GM12878 (cell line): ENCODE measurements at regions not wholly inside any gene's neighbourhood (a gene's known extent, or its start where the extent isn't known, plus 50 kb on each side); places are given as distances from the start of the nearest gene placed in this dataset.

ENCODE experiments used
- ATAC-seq: fragments of 200-7000 bp; cut with Tn5 transposase; 3 replicates; pipeline ENCODE4 v1.9.1; 2020; ENCODE audit warnings: mild to moderate bottlenecking, moderate library complexity
- BruUV-seq: library from RNA; stranded (reverse); fragments of 400-500 nt; replicated peaks from 2 replicates; lab custom pipeline; 2021; lab: Mats Ljungman, UMichigan
- CTCF ChIA-PET: fragments of 300-600 bp; sonication (Branson Sonifier 250); formaldehyde crosslinking; extraction: SDS; loops from one replicate; lab custom pipeline; 2021; ENCODE audit warnings: inconsistent platforms; lab: Yijun Ruan, JAX
- POLR2A ChIA-PET: fragments of 350-600 bp; formaldehyde crosslinking; extraction: SDS; loops from one replicate; lab custom pipeline; 2021; ENCODE audit warnings: inconsistent platforms; lab: Charles Lee
- RAD21 ChIA-PET: fragments of 300-600 bp; sonication (Branson Sonifier 250); formaldehyde crosslinking; loops from one replicate; lab custom pipeline; 2023; ENCODE audit warnings: antibody characterized with exemption; ENCODE audit not compliant: unreplicated experiment; lab: Charles Lee
- SMC1A ChIA-PET: fragments of 300-600 bp; sonication (Branson Sonifier 250); formaldehyde crosslinking; loops from one replicate; lab custom pipeline; 2023; ENCODE audit not compliant: unreplicated experiment, uncharacterized antibody; lab: Charles Lee
- DNase-seq: peaks from one replicate; pipeline ENCODE4 v3.0.0-alpha.2; 2011; ENCODE audit warnings: low read depth, low spot score
- FAIRE-seq: peaks from 3 replicates; lab custom pipeline; 2011; peaks lifted over from hg19 to GRCh38; lab: Jason Lieb, UNC
- H2AFZ ChIP-seq: 2 replicates; pipeline ENCODE4 v1.6.0; 2011; ENCODE audit warnings: low read depth, low read length, control low read depth; ENCODE audit not compliant: control insufficient read depth
- H3K27ac ChIP-seq: 2 replicates; pipeline ENCODE4 v1.5.1; 2011; ENCODE audit warnings: control low read depth; ENCODE audit not compliant: control insufficient read depth, insufficient read depth
- H3K27me3 ChIP-seq, 2 experiments: replicated peaks in 1 of 2; 2 replicates each; pipeline versions ENCODE4 v1.6.0 to v1.6.1; 2011; ENCODE audit warnings: low read length in 1 of 2; ENCODE audit not compliant: control insufficient read depth in 2 of 2, insufficient read depth in 2 of 2
- H3K36me3 ChIP-seq, 2 experiments: 2 replicates each; pipeline ENCODE4 v1.5.1; 2011; ENCODE audit warnings: low read length in 1 of 2; ENCODE audit not compliant: control insufficient read depth in 2 of 2, insufficient read depth in 2 of 2
- H3K4me1 ChIP-seq: 2 replicates; pipeline ENCODE4 v1.6.1; 2011; ENCODE audit warnings: mild to moderate bottlenecking, low read length, moderate library complexity, mixed read lengths; ENCODE audit not compliant: control insufficient read depth, insufficient read depth
- H3K4me2 ChIP-seq: 2 replicates; pipeline ENCODE4 v1.6.0; 2011; ENCODE audit warnings: control low read depth; ENCODE audit not compliant: control insufficient read depth, insufficient read depth
- H3K4me3 ChIP-seq: fragments of 200-600 bp; sonication (generic); 2 replicates; pipeline ENCODE4 v1.5.1; 2016
- H3K79me2 ChIP-seq: 2 replicates; pipeline ENCODE4 v1.6.0; 2011; ENCODE audit warnings: low read length; ENCODE audit not compliant: control insufficient read depth, insufficient read depth
- H3K9ac ChIP-seq: 2 replicates; pipeline ENCODE4 v1.8.0; 2011; ENCODE audit warnings: low read length, control low read depth, mixed read lengths; ENCODE audit not compliant: control insufficient read depth, insufficient read depth
- H3K9me3 ChIP-seq: replicated peaks from 3 replicates; pipeline ENCODE4 v1.5.1; 2011; ENCODE audit warnings: mild to moderate bottlenecking, low read length; ENCODE audit not compliant: control insufficient read depth, insufficient read depth
- H4K20me1 ChIP-seq: 2 replicates; pipeline ENCODE4 v1.6.0; 2011; ENCODE audit not compliant: control insufficient read depth, insufficient read depth
- BHLHE40 ChIP-seq, 2 experiments: fragments of 450-650 bp in 1 of 2; IDR thresholded peaks; 2 replicates each; pipeline ENCODE4 v1.6.1; 2011 to 2017; ENCODE audit warnings: low read depth in 2 of 2, borderline replicate concordance in 1 of 2, improper control_type of control experiment in 1 of 2, low read length in 1 of 2, mild to moderate bottlenecking in 1 of 2
- BRCA1 ChIP-seq: IDR thresholded peaks from 2 replicates; pipeline ENCODE4 v1.6.1; 2011; ENCODE audit warnings: low read depth, low read length, improper control_type of control experiment
- CBX3 ChIP-seq: fragments of 200-600 bp; sonication (generic); IDR thresholded peaks from 2 replicates; pipeline ENCODE4 v1.6.1; 2016; ENCODE audit warnings: low read depth, borderline replicate concordance
- CREM ChIP-seq: IDR thresholded peaks from 2 replicates; pipeline ENCODE4 v1.6.1; 2014; ENCODE audit warnings: antibody characterized with exemption, low read depth
- KDM1A ChIP-seq: fragments of 200-600 bp; sonication (generic); IDR thresholded peaks from 2 replicates; pipeline ENCODE4 v1.6.1; 2016; ENCODE audit warnings: borderline replicate concordance
- KLF5 ChIP-seq: fragments of 450-650 bp; IDR thresholded peaks from 2 replicates; pipeline ENCODE4 v1.6.1; 2014; ENCODE audit warnings: mild to moderate bottlenecking; ENCODE audit not compliant: partially characterized antibody
- MAX ChIP-seq: IDR thresholded peaks from 2 replicates; pipeline ENCODE4 v1.6.1; 2012; ENCODE audit warnings: low read depth, low read length, improper control_type of control experiment
- MTA3 ChIP-seq: IDR thresholded peaks from 2 replicates; pipeline ENCODE4 v1.6.1; 2012; ENCODE audit warnings: low read length, inconsistent platforms, borderline replicate concordance
- NR2C1 ChIP-seq: fragments of 450-650 bp; IDR thresholded peaks from 2 replicates; pipeline ENCODE4 v1.6.1; 2017; ENCODE audit warnings: antibody characterized with exemption, mild to moderate bottlenecking, moderate library complexity
- PKNOX1 ChIP-seq: fragments of 450-650 bp; IDR thresholded peaks from 2 replicates; pipeline ENCODE4 v1.6.1; 2016; ENCODE audit warnings: mild to moderate bottlenecking
- POLR2AphosphoS5 ChIP-seq: IDR thresholded peaks from 2 replicates; pipeline ENCODE4 v1.6.1; 2011; ENCODE audit warnings: mild to moderate bottlenecking, low read length, inconsistent platforms
- SRF ChIP-seq, 2 experiments: IDR thresholded peaks; 2 replicates each; pipeline ENCODE4 v1.6.1; 2011; ENCODE audit warnings: low read depth in 2 of 2, low read length in 2 of 2, mild to moderate bottlenecking in 1 of 2, moderate library complexity in 1 of 2
- WGBS: methylation state at CpG from one replicate; pipeline ENCODE4 v1.1.6; 2016; ENCODE audit warnings: low lambda C conversion rate; ENCODE audit not compliant: insufficient replicate concordance, insufficient coverage; ENCODE audit errors: missing lambda C conversion rate; 5-methylcytosine and 5-hydroxymethylcytosine counted together
- in situ Hi-C: fragments of 300-500 bp; cut with MboI; formaldehyde crosslinking; loops from 9 replicates; pipeline ENCODE4 v1.14.3; 2018; ENCODE audit warnings: mixed read lengths
- intact Hi-C: fragments of 100-400 bp; cut with micrococcal nuclease; formaldehyde crosslinking; loops from one replicate; pipeline ENCODE4 v1.14.2; 2022; ENCODE audit not compliant: unreplicated experiment
- TF ChIP-seq, protein P1 (sequence below), 3 experiments: IDR thresholded peaks in 2 of 3; conservative IDR thresholded peaks in 1 of 3; 2 replicates each; pipeline ENCODE4 v1.5.1; 2011; ENCODE audit warnings: low read depth in 3 of 3, low read length in 3 of 3, mild to moderate bottlenecking in 3 of 3, control low read depth in 2 of 3, moderate library complexity in 2 of 3, inconsistent platforms in 1 of 3, mixed read lengths in 1 of 3; ENCODE audit not compliant: control insufficient read depth in 2 of 3, insufficient read depth in 1 of 3; ENCODE audit errors: extremely low read depth in 1 of 3
- TF ChIP-seq, protein P2 (sequence below): fragments of 450-650 bp; formaldehyde crosslinking; IDR thresholded peaks from 2 replicates; pipeline ENCODE4 v1.4.0; 2022; ENCODE audit warnings: mild to moderate bottlenecking, moderate library complexity
- TF ChIP-seq, protein P3 (sequence below): IDR thresholded peaks from 2 replicates; pipeline ENCODE4 v1.6.1; 2012; ENCODE audit warnings: low read depth, low read length, improper control_type of control experiment

GRCh38 chr2:198371921-198372543 lies 567.6 kb downstream of the PLCL1 start:
- RAD21 ChIA-PET, result interaction anchor here (0.8 kb wide), 1 partner anchor 534 kb away, joined by 3 read pairs; no protein-coding TSS in a partner anchor
- H3K79me2 ChIP-seq, result no peaks in the 10 kb centered on the region
- in situ Hi-C loops (no loop called here), intact Hi-C loops (loop anchor here (1.0 to 5.0 kb wide), 3 partner anchors 542 to 1235 kb away; no protein-coding TSS in a partner anchor)
- peak; percentile 98 for ATAC-seq
- no peaks in the 10 kb centered on the region for H4K20me1 ChIP-seq
- SMC1A ChIA-PET, result interaction anchor here (0.6 to 1.0 kb wide), 3 partner anchors 11 to 401 kb away, joined by 3 read pairs; no protein-coding TSS in a partner anchor
- H3K4me3 ChIP-seq, result no peak overlapping the region
- H3K27ac ChIP-seq, result peak overlapping the region; percentile 42; the same call in 1 of the 2 replicates
- CTCF ChIA-PET, result interaction anchor here (0.5 to 1.9 kb wide), 3 partner anchors 63 to 1116 kb away, joined by 3 to 13 read pairs (median 3); no protein-coding TSS in a partner anchor
- peak overlapping the region; percentile 35; the same call in 1 of the 2 replicates for H2AFZ ChIP-seq
- no peaks in the 10 kb centered on the region for H3K36me3 ChIP-seq
- peaks cover 2 to 5% of the 10 kb centered on the region in 2 experiments; a peak in 1 of 4 replicates for H3K27me3 ChIP-seq
- H3K4me2 ChIP-seq, result peak overlapping the region; percentile 75
- peak; percentile 67 for DNase-seq
- peaks cover 2% of the 10 kb centered on the region; the same call in 1 of the 3 replicates for H3K9me3 ChIP-seq
- BruUV-seq, result no TSS peak
- H3K9ac ChIP-seq, result no peak overlapping the region
- FAIRE-seq, result peak; percentile 97
- POLR2A ChIA-PET, result no interaction called here
- H3K4me1 ChIP-seq, result peaks cover 9% of the 10 kb centered on the region
- WGBS, result under 1% methylated on average over 10 of the region's 10 CpGs
- TF ChIP-seq POLR2AphosphoS5 (no peak), CBX3 (no peak), PKNOX1 (no peak), BRCA1 (no peak), KLF5 (no peak), CREM (peak; percentile 66), KDM1A (no peak), MTA3 (peak; percentile 97; the same call in 1 of the 2 replicates), NR2C1 (no peak), SRF (IDR thresholded peaks at IDR 0.05; ENCODE audit: low read depth in 2 of 2, low read length in 2 of 2) (peak in 1 of 2 experiments; percentile 55; a peak in 1 of 4 replicates), MAX (no peak), BHLHE40 (IDR thresholded peaks at IDR 0.05; ENCODE audit: borderline replicate concordance in 1 of 2, low read depth in 2 of 2, low read length in 1 of 2) (peak; percentile 87 to 89)
- TF ChIP-seq, protein P1, sequence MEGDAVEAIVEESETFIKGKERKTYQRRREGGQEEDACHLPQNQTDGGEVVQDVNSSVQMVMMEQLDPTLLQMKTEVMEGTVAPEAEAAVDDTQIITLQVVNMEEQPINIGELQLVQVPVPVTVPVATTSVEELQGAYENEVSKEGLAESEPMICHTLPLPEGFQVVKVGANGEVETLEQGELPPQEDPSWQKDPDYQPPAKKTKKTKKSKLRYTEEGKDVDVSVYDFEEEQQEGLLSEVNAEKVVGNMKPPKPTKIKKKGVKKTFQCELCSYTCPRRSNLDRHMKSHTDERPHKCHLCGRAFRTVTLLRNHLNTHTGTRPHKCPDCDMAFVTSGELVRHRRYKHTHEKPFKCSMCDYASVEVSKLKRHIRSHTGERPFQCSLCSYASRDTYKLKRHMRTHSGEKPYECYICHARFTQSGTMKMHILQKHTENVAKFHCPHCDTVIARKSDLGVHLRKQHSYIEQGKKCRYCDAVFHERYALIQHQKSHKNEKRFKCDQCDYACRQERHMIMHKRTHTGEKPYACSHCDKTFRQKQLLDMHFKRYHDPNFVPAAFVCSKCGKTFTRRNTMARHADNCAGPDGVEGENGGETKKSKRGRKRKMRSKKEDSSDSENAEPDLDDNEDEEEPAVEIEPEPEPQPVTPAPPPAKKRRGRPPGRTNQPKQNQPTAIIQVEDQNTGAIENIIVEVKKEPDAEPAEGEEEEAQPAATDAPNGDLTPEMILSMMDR (IDR thresholded peaks at IDR 0.05 in 2 of 3, conservative IDR thresholded peaks at IDR 0.05 in 1 of 3; ENCODE audit: control insufficient read depth in 2 of 3, extremely low read depth in 1 of 3, insufficient read depth in 1 of 3, low read depth in 3 of 3, low read length in 3 of 3), result no peak
- TF ChIP-seq, protein P2, sequence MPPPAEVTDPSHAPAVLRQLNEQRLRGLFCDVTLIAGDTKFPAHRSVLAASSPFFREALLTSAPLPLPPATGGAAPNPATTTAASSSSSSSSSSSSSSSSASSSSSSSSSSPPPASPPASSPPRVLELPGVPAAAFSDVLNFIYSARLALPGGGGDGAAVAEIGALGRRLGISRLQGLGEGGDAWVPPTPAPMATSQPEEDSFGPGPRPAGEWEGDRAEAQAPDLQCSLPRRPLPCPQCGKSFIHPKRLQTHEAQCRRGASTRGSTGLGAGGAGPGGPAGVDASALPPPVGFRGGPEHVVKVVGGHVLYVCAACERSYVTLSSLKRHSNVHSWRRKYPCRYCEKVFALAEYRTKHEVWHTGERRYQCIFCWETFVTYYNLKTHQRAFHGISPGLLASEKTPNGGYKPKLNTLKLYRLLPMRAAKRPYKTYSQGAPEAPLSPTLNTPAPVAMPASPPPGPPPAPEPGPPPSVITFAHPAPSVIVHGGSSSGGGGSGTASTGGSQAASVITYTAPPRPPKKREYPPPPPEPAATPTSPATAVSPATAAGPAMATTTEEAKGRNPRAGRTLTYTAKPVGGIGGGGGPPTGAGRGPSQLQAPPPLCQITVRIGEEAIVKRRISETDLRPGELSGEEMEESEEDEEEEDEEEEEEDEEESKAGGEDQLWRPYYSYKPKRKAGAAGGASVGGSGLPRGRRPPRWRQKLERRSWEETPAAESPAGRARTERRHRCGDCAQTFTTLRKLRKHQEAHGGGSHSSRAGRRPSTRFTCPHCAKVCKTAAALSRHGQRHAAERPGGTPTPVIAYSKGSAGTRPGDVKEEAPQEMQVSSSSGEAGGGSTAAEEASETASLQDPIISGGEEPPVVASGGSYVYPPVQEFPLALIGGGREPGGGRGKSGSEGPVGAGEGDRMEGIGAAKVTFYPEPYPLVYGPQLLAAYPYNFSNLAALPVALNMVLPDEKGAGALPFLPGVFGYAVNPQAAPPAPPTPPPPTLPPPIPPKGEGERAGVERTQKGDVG (CRISPR knock-in tag), result no peak
- TF ChIP-seq, protein P3, sequence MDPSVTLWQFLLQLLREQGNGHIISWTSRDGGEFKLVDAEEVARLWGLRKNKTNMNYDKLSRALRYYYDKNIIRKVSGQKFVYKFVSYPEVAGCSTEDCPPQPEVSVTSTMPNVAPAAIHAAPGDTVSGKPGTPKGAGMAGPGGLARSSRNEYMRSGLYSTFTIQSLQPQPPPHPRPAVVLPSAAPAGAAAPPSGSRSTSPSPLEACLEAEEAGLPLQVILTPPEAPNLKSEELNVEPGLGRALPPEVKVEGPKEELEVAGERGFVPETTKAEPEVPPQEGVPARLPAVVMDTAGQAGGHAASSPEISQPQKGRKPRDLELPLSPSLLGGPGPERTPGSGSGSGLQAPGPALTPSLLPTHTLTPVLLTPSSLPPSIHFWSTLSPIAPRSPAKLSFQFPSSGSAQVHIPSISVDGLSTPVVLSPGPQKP, result no peak
